DMS114 treated with DMSO at 0.1 percent for 48 hours (cell line): ENCODE measurements at regions not wholly inside any gene's neighbourhood (a gene's known extent, or its start where the extent isn't known, plus 50 kb on each side); places are given as distances from the start of the nearest gene placed in this dataset.

ENCODE experiments used
- DNase-seq: peaks from one replicate; lab custom pipeline; 2025; ENCODE audit not compliant: unreplicated experiment; lab: John Stamatoyannopoulos, UW

GRCh38 chr9:126556560-126557250 is 57.0 kb upstream of the LMX1B start:
- no peak for DNase-seq

- DNase-seq: peak; percentile 3
Observed at GRCh38 chr9:126558051-126558665, 55.6 kb upstream of the LMX1B start.

- no peak for DNase-seq
Observed at GRCh38 chr9:126559296-126559695, 54.4 kb upstream of the LMX1B start.

- DNase-seq: no peak
Observed at GRCh38 chr9:126561582-126561981, 52.1 kb upstream of the LMX1B start.

- no peak for DNase-seq
Observed at GRCh38 chr9:126563556-126563955, 50.2 kb upstream of the LMX1B start.
